ENCODE measurements at regions not wholly inside any gene's neighbourhood (a gene's known extent, or its start where the extent isn't known, plus 50 kb on each side); places are given as distances from the start of the nearest gene placed in this dataset.
"Not testable (repeated sequence)": the region's sequence is repeated elsewhere in the genome, so short reads cannot be mapped to it uniquely, and the experiment has no call there.

- no peak for ATAC-seq
- intact Hi-C loops (cut with DNase I), result loop anchor here (5.0 kb wide), 1 partner anchor 174 kb away; the partner anchor contains the start of gene DUSP10
- DNase-seq (ENCODE audit: missing footprints), result no peak
These were observed 173.9 kb downstream of the DUSP10 start for GRCh38 chr1:221567859-221568507.

GRCh38 chr1:221573756-221574155, 168.1 kb downstream of the DUSP10 start:
- ATAC-seq (peak; percentile 91), DNase-seq (ENCODE audit: missing footprints) (peak; percentile 55)
- intact Hi-C loops (cut with DNase I), result no loop called here

- intact Hi-C loops (cut with DNase I), result no loop called here
- DNase-seq (ENCODE audit: missing footprints) (no peak), ATAC-seq (no peak)
These were observed 167.4 kb downstream of the DUSP10 start for GRCh38 chr1:221574529-221574928.

- ATAC-seq (peak; percentile 31), DNase-seq (ENCODE audit: missing footprints) (no peak)
- intact Hi-C loops (cut with DNase I), result no loop called here
These were observed 166.3 kb downstream of the DUSP10 start for GRCh38 chr1:221575605-221576004.

- no peak for ATAC-seq
- DNase-seq (ENCODE audit: missing footprints), result no peak
- intact Hi-C loops (cut with DNase I), result no loop called here
These were observed 165.6 kb downstream of the DUSP10 start for GRCh38 chr1:221576268-221576667.

- DNase-seq (ENCODE audit: missing footprints), result no peak
- intact Hi-C loops (cut with DNase I), result no loop called here
- ATAC-seq, result no peak
These were observed 158.4 kb downstream of the DUSP10 start for GRCh38 chr1:221583465-221583864.

- intact Hi-C loops (cut with DNase I); DNase-seq (ENCODE audit: missing footprints); ATAC-seq: not testable (repeated sequence)
These were observed 154.9 kb downstream of the DUSP10 start for GRCh38 chr1:221587013-221587412.

- DNase-seq (ENCODE audit: missing footprints); ATAC-seq; intact Hi-C loops (cut with DNase I): not testable (repeated sequence)
These were observed 150.6 kb downstream of the DUSP10 start for GRCh38 chr1:221591250-221591649.

- intact Hi-C loops (cut with DNase I), result no loop called here
- no peak for DNase-seq (ENCODE audit: missing footprints)
- peak; percentile 39 for ATAC-seq
These were observed 147.3 kb downstream of the DUSP10 start for GRCh38 chr1:221594576-221594975.

GRCh38 chr1:221598122-221598521, 143.8 kb downstream of the DUSP10 start:
- intact Hi-C loops (cut with DNase I), result no loop called here
- DNase-seq (ENCODE audit: missing footprints), result no peak
- no peak for ATAC-seq

- ATAC-seq (no peak), DNase-seq (ENCODE audit: missing footprints) (no peak)
- intact Hi-C loops (cut with DNase I), result no loop called here
These were observed 140.7 kb downstream of the DUSP10 start for GRCh38 chr1:221601166-221601565.

GRCh38 chr1:221602830-221603229, 139.1 kb downstream of the DUSP10 start:
- intact Hi-C loops (cut with DNase I), result no loop called here
- DNase-seq (ENCODE audit: missing footprints) (no peak), ATAC-seq (no peak)

GRCh38 chr1:221604390-221604789, 137.5 kb downstream of the DUSP10 start:
- DNase-seq (ENCODE audit: missing footprints); ATAC-seq; intact Hi-C loops (cut with DNase I): not testable (repeated sequence)

GRCh38 chr1:221604948-221605347, 136.9 kb downstream of the DUSP10 start:
- no peak for DNase-seq (ENCODE audit: missing footprints)
- intact Hi-C loops (cut with DNase I), result no loop called here
- ATAC-seq, result no peak

- no peak for ATAC-seq
These were observed 136.3 kb downstream of the DUSP10 start for GRCh38 chr1:221605569-221605968.

GRCh38 chr1:221606256-221606655, 135.6 kb downstream of the DUSP10 start:
- intact Hi-C loops (cut with DNase I), result no loop called here
- DNase-seq (ENCODE audit: missing footprints) (no peak), ATAC-seq (no peak)

More at GRCh38 chr1:221605569-221605968, 136.3 kb downstream of the DUSP10 start:
- DNase-seq (ENCODE audit: missing footprints), result no peak
- intact Hi-C loops (cut with DNase I), result no loop called here

- intact Hi-C loops (cut with DNase I), result no loop called here
- ATAC-seq (no peak), DNase-seq (ENCODE audit: missing footprints) (no peak)
These were observed 133.0 kb downstream of the DUSP10 start for GRCh38 chr1:221608835-221609320.

- intact Hi-C loops (cut with DNase I), result no loop called here
- DNase-seq (ENCODE audit: missing footprints), result no peak
- no peak for ATAC-seq
These were observed 130.2 kb downstream of the DUSP10 start for GRCh38 chr1:221611656-221612046.

GRCh38 chr1:221612047-221612777, 129.7 kb downstream of the DUSP10 start:
- ATAC-seq, result peak; percentile 83
- intact Hi-C loops (cut with DNase I), result no loop called here
- no peak for DNase-seq (ENCODE audit: missing footprints)
